MCF 10A (cell line): ENCODE measurements at regions not wholly inside any gene's neighbourhood (a gene's known extent, or its start where the extent isn't known, plus 50 kb on each side); places are given as distances from the start of the nearest gene placed in this dataset.

Experiments used
- BruUV-seq: library from RNA; stranded (reverse); fragments of 400-500 nt; replicated peaks from 2 replicates; lab custom pipeline; 2021; lab: Mats Ljungman, UMichigan
- CTCF ChIA-PET: fragments of 300-600 bp; sonication (Branson Sonifier 250); formaldehyde crosslinking; extraction: SDS; loops from one replicate; lab custom pipeline; 2021; ENCODE audit warnings: antibody characterized with exemption, inconsistent platforms; lab: Yijun Ruan, JAX
- POLR2A ChIA-PET: fragments of 300-600, 350-650 bp; sonication (Branson Sonifier 250); formaldehyde crosslinking; extraction: SDS; loops from one replicate; lab custom pipeline; 2020; ENCODE audit warnings: antibody characterized with exemption, inconsistent platforms; lab: Yijun Ruan, JAX
- DNase-seq: peaks from one replicate; pipeline ENCODE4 v3.0.0-alpha.2; 2018; ENCODE audit not compliant: unreplicated experiment
- H3K27ac Mint-ChIP-seq: one replicate; pipeline ENCODE4 v1.8.0; 2022; ENCODE audit warnings: mild to moderate bottlenecking, low read depth, mixed read lengths; ENCODE audit not compliant: unreplicated experiment
- H3K27me3 Mint-ChIP-seq: one replicate; pipeline ENCODE4 v1.8.0; 2022; ENCODE audit warnings: mixed read lengths; ENCODE audit not compliant: insufficient read depth, unreplicated experiment
- H3K36me3 Mint-ChIP-seq: one replicate; pipeline ENCODE4 v1.8.0; 2022; ENCODE audit warnings: mild to moderate bottlenecking, moderate library complexity, mixed read lengths; ENCODE audit not compliant: insufficient read depth, unreplicated experiment
- H3K4me1 Mint-ChIP-seq: one replicate; pipeline ENCODE4 v1.8.0; 2022; ENCODE audit warnings: mixed read lengths; ENCODE audit not compliant: insufficient read depth, unreplicated experiment
- H3K4me3 Mint-ChIP-seq: one replicate; pipeline ENCODE4 v1.8.0; 2022; ENCODE audit warnings: mild to moderate bottlenecking, moderate library complexity, mixed read lengths; ENCODE audit not compliant: unreplicated experiment
- H3K9me3 Mint-ChIP-seq: one replicate; pipeline ENCODE4 v1.8.0; 2022; ENCODE audit warnings: mixed read lengths; ENCODE audit not compliant: unreplicated experiment
- intact Hi-C: fragments of 100-400 bp; cut with micrococcal nuclease; formaldehyde crosslinking; loops from 2 replicates; pipeline ENCODE4 v1.14.1; 2022
- TF ChIP-seq, protein P1 (sequence below): fragments of 200-600 bp; IDR thresholded peaks from one replicate; pipeline ENCODE4 v1.8.0; 2022; ENCODE audit warnings: antibody characterized with exemption, mild to moderate bottlenecking; ENCODE audit not compliant: unreplicated experiment

DNA sequence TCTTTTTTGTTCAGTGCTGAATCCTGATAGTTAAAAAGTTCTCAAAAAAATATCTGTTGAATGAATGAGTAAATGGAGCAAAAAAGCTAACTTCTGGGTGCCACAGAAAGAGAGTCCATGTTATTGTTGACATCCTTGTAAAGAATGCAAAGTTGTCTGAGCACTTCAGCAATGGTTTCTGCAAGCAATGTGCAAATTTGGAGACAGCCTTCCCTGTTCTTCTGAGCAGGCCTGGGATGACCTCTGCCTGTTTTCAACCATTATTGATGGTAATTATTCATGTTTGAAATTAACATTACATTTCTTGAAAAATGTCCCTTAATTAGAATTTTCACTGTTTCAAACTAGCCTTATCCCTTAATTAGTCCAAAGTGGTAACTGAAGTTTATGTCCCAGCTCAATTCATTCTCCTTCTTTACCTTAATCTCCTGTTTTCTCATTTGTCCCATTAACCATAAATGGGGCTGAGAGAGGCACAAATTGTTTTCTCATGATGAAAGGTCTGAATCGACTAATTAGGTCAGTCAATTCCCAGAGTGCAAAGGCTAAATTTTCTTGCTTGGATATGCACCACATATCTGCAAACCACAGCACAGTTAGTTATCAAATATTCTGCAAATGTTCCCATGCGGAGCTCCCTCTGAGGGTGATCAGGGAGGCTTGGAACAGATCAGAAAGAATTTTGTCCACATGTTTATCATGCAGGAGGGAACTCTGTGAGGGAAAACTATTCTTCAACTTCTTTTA lies 139.4 kb upstream of the KRR1 start:
- POLR2A ChIA-PET = interaction anchor here (0.8 to 2.0 kb wide), 3 partner anchors 8 to 71 kb away, joined by 3 to 16 read pairs (median 3); no protein-coding TSS in a partner anchor
- H3K4me1 Mint-ChIP-seq = peaks cover 15% of the 10 kb centered on the region
- CTCF ChIA-PET = interaction anchor here (0.6 to 1.3 kb wide), 3 partner anchors 9 to 10 kb away, joined by 3 read pairs; no protein-coding TSS in a partner anchor
- intact Hi-C loops = no loop called here
- no peak overlapping the region for H3K4me3 Mint-ChIP-seq
- no TSS peak for BruUV-seq
- no peaks in the 10 kb centered on the region for H3K27me3 Mint-ChIP-seq
- peaks cover 17% of the 10 kb centered on the region for H3K9me3 Mint-ChIP-seq
- TF ChIP-seq, protein P1, sequence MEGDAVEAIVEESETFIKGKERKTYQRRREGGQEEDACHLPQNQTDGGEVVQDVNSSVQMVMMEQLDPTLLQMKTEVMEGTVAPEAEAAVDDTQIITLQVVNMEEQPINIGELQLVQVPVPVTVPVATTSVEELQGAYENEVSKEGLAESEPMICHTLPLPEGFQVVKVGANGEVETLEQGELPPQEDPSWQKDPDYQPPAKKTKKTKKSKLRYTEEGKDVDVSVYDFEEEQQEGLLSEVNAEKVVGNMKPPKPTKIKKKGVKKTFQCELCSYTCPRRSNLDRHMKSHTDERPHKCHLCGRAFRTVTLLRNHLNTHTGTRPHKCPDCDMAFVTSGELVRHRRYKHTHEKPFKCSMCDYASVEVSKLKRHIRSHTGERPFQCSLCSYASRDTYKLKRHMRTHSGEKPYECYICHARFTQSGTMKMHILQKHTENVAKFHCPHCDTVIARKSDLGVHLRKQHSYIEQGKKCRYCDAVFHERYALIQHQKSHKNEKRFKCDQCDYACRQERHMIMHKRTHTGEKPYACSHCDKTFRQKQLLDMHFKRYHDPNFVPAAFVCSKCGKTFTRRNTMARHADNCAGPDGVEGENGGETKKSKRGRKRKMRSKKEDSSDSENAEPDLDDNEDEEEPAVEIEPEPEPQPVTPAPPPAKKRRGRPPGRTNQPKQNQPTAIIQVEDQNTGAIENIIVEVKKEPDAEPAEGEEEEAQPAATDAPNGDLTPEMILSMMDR = no peak
- DNase-seq = no peak
- no peaks in the 10 kb centered on the region for H3K36me3 Mint-ChIP-seq
- H3K27ac Mint-ChIP-seq = no peak overlapping the region

GRCh38 chr12:75650100-75650499 lies 138.7 kb upstream of the KRR1 start:
- H3K4me3 Mint-ChIP-seq = no peak overlapping the region
- CTCF ChIA-PET = interaction anchor here (0.6 kb wide), 1 partner anchor 9 kb away, joined by 3 read pairs; no protein-coding TSS in a partner anchor
- peaks cover 9% of the 10 kb centered on the region for H3K4me1 Mint-ChIP-seq
- intact Hi-C loops = no loop called here
- TF ChIP-seq, protein P1 = no peak
- no peaks in the 10 kb centered on the region for H3K27me3 Mint-ChIP-seq
- BruUV-seq = no TSS peak
- H3K36me3 Mint-ChIP-seq = no peaks in the 10 kb centered on the region
- POLR2A ChIA-PET = interaction anchor here (1.3 to 2.0 kb wide), 2 partner anchors 9 kb away, joined by 3 to 16 read pairs; no protein-coding TSS in a partner anchor
- DNase-seq = no peak
- no peak overlapping the region for H3K27ac Mint-ChIP-seq
- H3K9me3 Mint-ChIP-seq = peaks cover 17% of the 10 kb centered on the region

DNA sequence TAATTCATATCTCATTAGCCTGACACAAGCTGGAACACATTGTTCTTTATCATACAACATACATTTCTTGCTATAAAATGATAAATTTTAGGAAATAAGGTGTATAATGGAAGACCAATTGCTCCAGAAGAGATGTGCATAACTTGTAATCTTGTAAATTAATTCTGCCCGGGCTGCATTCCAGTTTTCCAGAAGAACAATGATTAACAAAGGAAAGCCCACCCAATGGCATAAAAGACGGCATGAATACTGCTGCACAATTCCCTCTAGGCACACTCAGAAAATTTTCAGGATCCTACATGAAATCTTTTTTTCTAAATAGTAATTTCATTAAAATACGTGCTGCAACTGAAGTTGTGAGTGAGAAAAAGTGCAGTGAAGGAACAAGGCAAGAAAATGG lies 137.4 kb upstream of the KRR1 start:
- CTCF ChIA-PET = no interaction called here
- POLR2A ChIA-PET = interaction anchor here (0.9 to 1.9 kb wide), 2 partner anchors 9 to 10 kb away, joined by 4 to 5 read pairs; no protein-coding TSS in a partner anchor
- Mint-ChIP-seq H3K27me3 (no peaks in the 10 kb centered on the region), H3K4me1 (peaks cover 8% of the 10 kb centered on the region), H3K27ac (no peak overlapping the region), H3K36me3 (no peaks in the 10 kb centered on the region), H3K9me3 (peaks cover 17% of the 10 kb centered on the region), H3K4me3 (no peak overlapping the region)
- no peak for DNase-seq
- intact Hi-C loops = no loop called here
- BruUV-seq = no TSS peak
- TF ChIP-seq, protein P1 = no peak
